A549 (cell line): ENCODE measurements at regions not wholly inside any gene's neighbourhood (a gene's known extent, or its start where the extent isn't known, plus 50 kb on each side); places are given as distances from the start of the nearest gene placed in this dataset.

Source experiments
- ATAC-seq, 2 experiments: fragments of 200-7000 bp in 1 of 2; fragments of >200 bp in 1 of 2; cut with Nextera tagmentation in 1 of 2; cut with Tn5 transposase in 1 of 2; 3 replicates each; pipeline versions ENCODE4 v1.8.0 to v1.9.1; 2018 to 2020; ENCODE audit warnings: mild to moderate bottlenecking in 1 of 2, moderate library complexity in 1 of 2
- CTCF ChIA-PET: fragments of 300-600 bp; sonication (Branson Sonifier 250); formaldehyde crosslinking; extraction: SDS; loops from one replicate; lab custom pipeline; 2021; ENCODE audit warnings: antibody characterized with exemption, inconsistent platforms; lab: Yijun Ruan, JAX
- POLR2A ChIA-PET: fragments of 350-600 bp; formaldehyde crosslinking; extraction: SDS; loops from one replicate; lab custom pipeline; 2021; ENCODE audit warnings: antibody characterized with exemption, inconsistent platforms; lab: Yijun Ruan, JAX
- DNase-seq, 2 experiments: peaks; one replicate each; pipeline versions ENCODE4 v3.0.0 to v3.0.0-alpha.2; 2011 to 2016; ENCODE audit warnings: low read depth in 1 of 2, low spot score in 1 of 2
- FAIRE-seq: peaks from 2 replicates; lab custom pipeline; 2011; peaks lifted over from hg19 to GRCh38; lab: Jason Lieb, UNC
- H3K27ac ChIP-seq, 2 experiments: fragments of >200 bp; sonication (Bioruptor Twin); formaldehyde crosslinking; 3 replicates each; pipeline ENCODE4 v1.5.1; 2016 to 2017
- H3K4me1 ChIP-seq: fragments of >200 bp; sonication (Bioruptor Twin); formaldehyde crosslinking; 3 replicates; pipeline ENCODE4 v1.6.1; 2016
- H3K4me2 ChIP-seq: fragments of >200 bp; sonication (Bioruptor Twin); formaldehyde crosslinking; 3 replicates; pipeline ENCODE4 v1.6.1; 2016
- H3K4me3 ChIP-seq: fragments of >200 bp; sonication (Bioruptor Twin); formaldehyde crosslinking; 3 replicates; pipeline ENCODE4 v1.5.1; 2016
- H3K9me3 ChIP-seq: fragments of >200 bp; sonication (Bioruptor Twin); formaldehyde crosslinking; 3 replicates; pipeline ENCODE4 v1.6.1; 2016
- BCL3 ChIP-seq: fragments of >200 bp; sonication (Bioruptor Twin); formaldehyde crosslinking; IDR thresholded peaks from 3 replicates; pipeline ENCODE4 v1.6.1; 2016
- BHLHE40 ChIP-seq: IDR thresholded peaks from 2 replicates; pipeline ENCODE4 v1.6.1; 2012; ENCODE audit warnings: low read depth, low read length, inconsistent platforms
- CBX8 ChIP-seq: fragments of 200-600 bp; sonication (generic); IDR thresholded peaks from 2 replicates; pipeline ENCODE4 v1.6.1; 2016
- CEBPB ChIP-seq, 2 experiments: fragments of >200 bp in 1 of 2; sonication (Bioruptor Twin) in 1 of 2; formaldehyde crosslinking in 1 of 2; IDR thresholded peaks; 2 replicates each; pipeline ENCODE4 v1.6.1; 2012 to 2016
- CHD2 ChIP-seq: fragments of 150-350 bp; IDR thresholded peaks from 2 replicates; pipeline ENCODE4 v1.6.1; 2014; ENCODE audit warnings: low read length; ENCODE audit not compliant: partially characterized antibody
- CHD4 ChIP-seq: fragments of 200-600 bp; sonication (generic); IDR thresholded peaks from 2 replicates; pipeline ENCODE4 v1.6.1; 2016; ENCODE audit warnings: antibody characterized with exemption, mild to moderate bottlenecking, borderline replicate concordance
- EHF ChIP-seq: fragments of 250-450 bp; sonication (Bioruptor Pico); IDR thresholded peaks from 2 replicates; pipeline ENCODE4 v1.5.0; 2020; ENCODE audit warnings: mild to moderate bottlenecking
- EHMT2 ChIP-seq: fragments of 200-600 bp; sonication (generic); IDR thresholded peaks from 2 replicates; pipeline ENCODE4 v1.6.1; 2016; ENCODE audit warnings: antibody characterized with exemption, low read depth, mild to moderate bottlenecking, moderate library complexity
- EP300 ChIP-seq, 2 experiments: fragments of >200 bp; sonication (Bioruptor Twin); formaldehyde crosslinking; IDR thresholded peaks; 2 replicates in 1 of 2; 3 replicates in 1 of 2; pipeline ENCODE4 v1.6.1; 2016 to 2017
- HOXB13 ChIP-seq: fragments of 250-450 bp; sonication (Bioruptor Pico); IDR thresholded peaks from 2 replicates; pipeline ENCODE4 v1.5.0; 2020; ENCODE audit warnings: low read depth, mild to moderate bottlenecking, moderate library complexity
- KDM1A ChIP-seq: fragments of 200-600 bp; sonication (generic); IDR thresholded peaks from 2 replicates; pipeline ENCODE4 v1.6.1; 2016; ENCODE audit warnings: low read depth, mild to moderate bottlenecking
- KDM5A ChIP-seq: fragments of 200-600 bp; sonication (generic); IDR thresholded peaks from 2 replicates; pipeline ENCODE4 v1.6.1; 2016; ENCODE audit warnings: antibody characterized with exemption, mild to moderate bottlenecking
- MAZ ChIP-seq: fragments of 150-350 bp; IDR thresholded peaks from 2 replicates; pipeline ENCODE4 v1.6.1; 2014; ENCODE audit warnings: antibody characterized with exemption, low read depth, low read length, borderline replicate concordance
- NFE2L2 ChIP-seq: fragments of 150-350 bp; conservative IDR thresholded peaks from 2 replicates; pipeline ENCODE4 v1.6.1; 2014; ENCODE audit warnings: low read length
- NR3C1 ChIP-seq: fragments of >200 bp; sonication (Bioruptor Twin); formaldehyde crosslinking; IDR thresholded peaks from 3 replicates; pipeline ENCODE4 v1.6.1; 2017
- PHF8 ChIP-seq: fragments of 200-600 bp; sonication (generic); IDR thresholded peaks from 2 replicates; pipeline ENCODE4 v1.6.1; 2016; ENCODE audit warnings: low read depth, mild to moderate bottlenecking, antibody characterized with exemption, moderate library complexity, borderline replicate concordance
- POLR2A ChIP-seq: IDR thresholded peaks from 2 replicates; pipeline ENCODE4 v1.6.1; 2012; ENCODE audit warnings: mild to moderate bottlenecking, low read length
- POLR2AphosphoS2 ChIP-seq: conservative IDR thresholded peaks from 2 replicates; pipeline ENCODE4 v1.6.1; 2012; ENCODE audit warnings: low read length, improper control_type of control experiment, inconsistent platforms
- USF2 ChIP-seq: fragments of 450-650 bp; IDR thresholded peaks from 2 replicates; pipeline ENCODE4 v1.6.1; 2014; ENCODE audit warnings: antibody characterized with exemption
- ZFP36 ChIP-seq: fragments of 450-650 bp; IDR thresholded peaks from 2 replicates; pipeline ENCODE4 v1.6.1; 2014; ENCODE audit warnings: borderline replicate concordance; ENCODE audit not compliant: partially characterized antibody
- ZNF302 ChIP-seq: fragments of 250-450 bp; sonication (Bioruptor Pico); IDR thresholded peaks from 2 replicates; pipeline ENCODE4 v1.9.0; 2021; ENCODE audit warnings: inconsistent platforms, mild to moderate bottlenecking, moderate library complexity
- WGBS: methylation state at CpG from one replicate; pipeline ENCODE4 v1.1.6; 2017; ENCODE audit errors: missing lambda C conversion rate; 5-methylcytosine and 5-hydroxymethylcytosine counted together
- TF ChIP-seq, protein P1 (sequence below): fragments of >200 bp; sonication (Bioruptor Twin); formaldehyde crosslinking; IDR thresholded peaks from 3 replicates; pipeline ENCODE4 v1.5.1; 2016
- TF ChIP-seq, protein P2 (sequence below): fragments of 250-450 bp; sonication (Bioruptor Pico); IDR thresholded peaks from 2 replicates; pipeline ENCODE4 v1.5.0; 2020; ENCODE audit warnings: low read depth, mild to moderate bottlenecking, moderate library complexity

DNA sequence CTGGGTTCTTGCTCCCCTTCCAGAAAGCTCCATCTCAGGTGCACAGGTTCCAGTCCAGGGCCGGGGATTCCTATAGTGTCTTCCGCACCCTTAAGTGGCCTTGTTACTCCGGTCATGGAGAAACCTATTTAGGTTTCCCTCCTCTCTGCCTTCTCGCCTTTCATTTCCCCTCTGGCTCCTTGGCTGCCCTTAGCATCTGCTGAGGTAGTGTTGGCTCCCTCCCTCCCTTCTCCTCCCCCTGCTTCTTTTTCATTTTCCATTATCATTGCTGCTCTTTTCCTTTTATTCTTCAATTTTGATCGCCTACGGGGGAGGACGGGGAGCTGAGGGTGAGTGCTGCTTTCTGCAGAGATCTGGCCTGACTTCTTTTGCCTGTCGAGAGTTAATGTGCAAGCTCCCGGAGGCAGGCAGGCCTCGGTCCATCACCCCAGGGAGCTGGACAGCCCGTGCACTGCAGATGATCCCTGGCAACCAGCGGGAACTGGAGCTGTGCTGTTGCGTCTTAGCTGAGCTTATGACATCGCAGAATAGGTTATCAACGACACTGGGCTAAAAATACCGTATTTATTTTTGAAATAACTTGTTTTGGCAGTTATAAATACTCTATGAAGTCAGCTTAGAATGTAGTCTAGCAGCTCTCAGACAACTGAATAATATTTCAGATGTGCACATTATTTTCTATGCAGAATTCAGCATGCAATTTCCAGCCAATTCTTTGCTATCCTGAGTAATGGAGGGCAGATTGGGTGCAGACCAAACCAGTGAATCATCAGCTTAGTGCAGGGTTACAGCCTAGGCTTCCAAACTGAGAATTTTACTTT, 141.9 kb downstream of the SLC4A3 start:
- FAIRE-seq (no peak), DNase-seq (no peak), ATAC-seq (no peak)
- H3K4me3 ChIP-seq, result no peak overlapping the region
- no peaks in the 10 kb centered on the region for H3K9me3 ChIP-seq
- POLR2A ChIA-PET, result no interaction called here
- TF ChIP-seq USF2, result no peak
- TF ChIP-seq HOXB13 (CRISPR knock-in tag), result no peak
- TF ChIP-seq ZNF302 (CRISPR knock-in tag), result no peak
- TF ChIP-seq CHD4, result no peak
- TF ChIP-seq, protein P1, sequence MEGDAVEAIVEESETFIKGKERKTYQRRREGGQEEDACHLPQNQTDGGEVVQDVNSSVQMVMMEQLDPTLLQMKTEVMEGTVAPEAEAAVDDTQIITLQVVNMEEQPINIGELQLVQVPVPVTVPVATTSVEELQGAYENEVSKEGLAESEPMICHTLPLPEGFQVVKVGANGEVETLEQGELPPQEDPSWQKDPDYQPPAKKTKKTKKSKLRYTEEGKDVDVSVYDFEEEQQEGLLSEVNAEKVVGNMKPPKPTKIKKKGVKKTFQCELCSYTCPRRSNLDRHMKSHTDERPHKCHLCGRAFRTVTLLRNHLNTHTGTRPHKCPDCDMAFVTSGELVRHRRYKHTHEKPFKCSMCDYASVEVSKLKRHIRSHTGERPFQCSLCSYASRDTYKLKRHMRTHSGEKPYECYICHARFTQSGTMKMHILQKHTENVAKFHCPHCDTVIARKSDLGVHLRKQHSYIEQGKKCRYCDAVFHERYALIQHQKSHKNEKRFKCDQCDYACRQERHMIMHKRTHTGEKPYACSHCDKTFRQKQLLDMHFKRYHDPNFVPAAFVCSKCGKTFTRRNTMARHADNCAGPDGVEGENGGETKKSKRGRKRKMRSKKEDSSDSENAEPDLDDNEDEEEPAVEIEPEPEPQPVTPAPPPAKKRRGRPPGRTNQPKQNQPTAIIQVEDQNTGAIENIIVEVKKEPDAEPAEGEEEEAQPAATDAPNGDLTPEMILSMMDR, result no peak
- TF ChIP-seq NR3C1, result no peak
- no peak for TF ChIP-seq NFE2L2
- TF ChIP-seq EHF (CRISPR knock-in tag), result no peak
- TF ChIP-seq BHLHE40, result no peak
- no peak for TF ChIP-seq POLR2A
- no peak for TF ChIP-seq BCL3
- no peak for TF ChIP-seq ZFP36
- no peak for TF ChIP-seq PHF8
- TF ChIP-seq POLR2AphosphoS2, result no peak
- no peak for TF ChIP-seq EHMT2
- no peak for TF ChIP-seq KDM1A
- TF ChIP-seq, all 56 proteins: peak for 0
- 42% methylated on average over 16 of the region's 16 CpGs for WGBS
- Histone ChIP-seq H3K4me2 (no peak overlapping the region), H3K4me1 (no peaks in the 10 kb centered on the region), H3K27ac (no peak overlapping the region)
- CTCF ChIA-PET, result interaction anchor here (0.6 to 1.0 kb wide), 3 partner anchors 13 to 643 kb away, joined by 3 to 6 read pairs (median 3); no protein-coding TSS in a partner anchor

DNA sequence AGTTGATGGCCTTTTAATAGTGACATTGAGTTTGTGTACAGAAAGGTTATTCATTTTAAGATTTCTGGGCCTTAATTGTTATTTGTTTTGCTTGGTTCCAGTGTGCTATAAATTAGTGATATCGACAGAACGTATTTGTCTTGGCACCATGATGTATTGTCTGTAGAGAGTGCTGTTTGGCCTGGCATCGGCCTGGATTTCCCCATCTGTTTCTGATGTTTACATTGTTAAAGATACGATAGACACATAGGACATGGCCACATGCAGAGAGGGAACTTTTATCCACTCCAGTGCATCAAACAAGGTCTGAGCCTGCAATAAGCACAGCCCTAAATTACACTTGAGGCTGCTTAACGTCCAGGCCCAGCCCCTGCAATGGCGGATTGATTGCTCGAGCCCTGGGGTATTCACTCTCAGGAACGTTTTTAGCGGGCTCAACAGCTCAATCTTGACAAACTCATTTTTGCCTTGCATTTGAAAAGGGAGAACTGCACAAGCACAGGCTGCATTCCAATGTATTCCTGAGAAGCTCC, 144.7 kb downstream of the SLC4A3 start:
- POLR2A ChIA-PET, result no interaction called here

More for the DNA sequence above, 144.7 kb downstream of the SLC4A3 start:
- Histone ChIP-seq H3K27ac (no peak overlapping the region), H3K4me1 (no peaks in the 10 kb centered on the region)
- DNase-seq, result no peak
- TF ChIP-seq MAZ, result no peak
- no peak for TF ChIP-seq NR3C1
- TF ChIP-seq CHD2, result no peak
- TF ChIP-seq CHD4, result no peak
- no peak for TF ChIP-seq BHLHE40
- TF ChIP-seq KDM5A, result no peak
- no peak for TF ChIP-seq CEBPB (IDR thresholded peaks at IDR 0.05)
- no peak for TF ChIP-seq ZNF302 (CRISPR knock-in tag)
- TF ChIP-seq EP300 (IDR thresholded peaks at IDR 0.05), result no peak
- TF ChIP-seq CBX8, result no peak
- TF ChIP-seq ZFP36, result no peak
- TF ChIP-seq, protein P2, sequence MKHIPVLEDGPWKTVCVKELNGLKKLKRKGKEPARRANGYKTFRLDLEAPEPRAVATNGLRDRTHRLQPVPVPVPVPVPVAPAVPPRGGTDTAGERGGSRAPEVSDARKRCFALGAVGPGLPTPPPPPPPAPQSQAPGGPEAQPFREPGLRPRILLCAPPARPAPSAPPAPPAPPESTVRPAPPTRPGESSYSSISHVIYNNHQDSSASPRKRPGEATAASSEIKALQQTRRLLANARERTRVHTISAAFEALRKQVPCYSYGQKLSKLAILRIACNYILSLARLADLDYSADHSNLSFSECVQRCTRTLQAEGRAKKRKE (CRISPR knock-in tag), result no peak
- no peak for TF ChIP-seq EHF (CRISPR knock-in tag)
- TF ChIP-seq, all 56 proteins: peak for 0
- no peaks in the 10 kb centered on the region for H3K9me3 ChIP-seq
- FAIRE-seq, result no peak
- no peak for ATAC-seq
- CTCF ChIA-PET, result no interaction called here
- H3K4me3 ChIP-seq, result no peak overlapping the region
- WGBS, result 30% methylated on average over 9 of the region's 9 CpGs
- no peak overlapping the region for H3K4me2 ChIP-seq
